Urothelium cell line (cell line): ENCODE measurements at regions not wholly inside any gene's neighbourhood (a gene's known extent, or its start where the extent isn't known, plus 50 kb on each side); places are given as distances from the start of the nearest gene placed in this dataset.

Experiments used
- DNase-seq: peaks from one replicate; pipeline ENCODE4 v3.0.0; 2011; ENCODE audit warnings: low spot score, mixed read lengths
- FAIRE-seq: peaks from 2 replicates; lab custom pipeline; 2011; peaks lifted over from hg19 to GRCh38; lab: Jason Lieb, UNC

DNA sequence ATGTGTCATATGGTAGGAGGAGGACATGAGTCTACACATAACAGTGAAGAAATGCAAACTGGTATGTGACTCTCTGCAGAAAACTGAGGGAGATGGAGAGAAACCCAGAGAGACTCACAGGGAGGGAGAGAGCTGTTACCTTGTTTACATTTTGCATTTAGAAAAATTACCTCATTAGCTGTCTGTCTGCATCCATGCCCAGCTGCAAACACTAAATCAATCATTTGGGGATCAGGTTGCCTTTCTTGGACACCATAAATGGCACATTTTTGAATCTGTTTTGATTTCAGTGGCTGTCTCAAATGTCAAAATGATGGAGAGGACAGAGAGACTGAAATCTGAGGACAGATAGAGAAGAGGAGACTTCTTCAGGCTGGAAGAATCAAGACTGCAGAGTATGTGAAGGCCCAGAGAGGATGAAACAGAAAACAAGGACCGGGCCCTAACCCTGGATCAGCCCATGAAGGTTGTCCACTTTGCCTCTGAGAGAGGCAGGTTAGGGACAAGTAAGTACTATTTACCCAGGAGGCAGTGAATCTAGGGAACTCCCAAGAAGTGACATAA is 92.2 kb downstream of the UNC5CL start:
- FAIRE-seq (no peak), DNase-seq (no peak)

DNA sequence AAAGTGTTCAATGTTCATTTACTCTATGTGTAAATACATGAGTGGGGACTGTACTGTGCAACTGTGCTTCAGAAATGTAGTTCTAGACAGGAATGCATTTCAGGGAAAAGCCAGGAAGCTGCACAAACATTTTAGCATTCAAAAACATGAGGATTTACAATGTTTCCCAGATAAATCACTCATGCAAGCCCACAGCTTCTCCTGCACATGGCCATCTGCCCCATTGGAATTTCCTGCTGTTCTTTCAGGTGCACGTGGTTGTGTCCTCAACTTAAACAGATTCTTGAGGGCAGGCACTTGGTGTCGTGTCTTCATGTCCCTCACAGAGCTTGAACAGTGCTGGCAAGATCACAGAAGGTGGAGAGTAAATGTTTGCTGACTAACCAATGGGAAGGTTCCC is 101.5 kb downstream of the UNC5CL start:
- DNase-seq: no peak
- no peak for FAIRE-seq

DNA sequence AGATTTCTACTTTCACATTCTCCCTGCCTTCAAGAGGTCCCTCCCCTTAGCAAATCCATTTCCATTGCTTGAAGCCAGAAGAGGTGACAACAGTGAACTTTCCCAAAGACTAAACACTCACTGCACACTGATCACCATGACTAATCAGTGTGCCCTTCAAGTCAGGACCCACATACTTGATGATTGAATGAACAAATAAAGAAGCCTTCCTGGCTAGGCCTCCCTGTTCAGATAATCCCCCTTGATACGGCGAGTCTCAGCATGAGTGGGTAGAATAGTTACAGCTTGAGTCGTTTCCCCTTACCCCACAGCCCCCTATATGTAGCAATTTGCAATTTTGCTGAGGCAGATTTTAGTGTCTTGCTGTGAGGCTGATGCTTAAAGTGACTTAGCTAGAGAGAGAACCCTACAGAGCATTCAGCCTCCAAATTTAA is 102.2 kb downstream of the UNC5CL start:
- no peak for FAIRE-seq
- DNase-seq: no peak

- no peak for FAIRE-seq
Observed at GRCh38 chr6:40933864-40934263, 105.2 kb downstream of the UNC5CL start.

DNA sequence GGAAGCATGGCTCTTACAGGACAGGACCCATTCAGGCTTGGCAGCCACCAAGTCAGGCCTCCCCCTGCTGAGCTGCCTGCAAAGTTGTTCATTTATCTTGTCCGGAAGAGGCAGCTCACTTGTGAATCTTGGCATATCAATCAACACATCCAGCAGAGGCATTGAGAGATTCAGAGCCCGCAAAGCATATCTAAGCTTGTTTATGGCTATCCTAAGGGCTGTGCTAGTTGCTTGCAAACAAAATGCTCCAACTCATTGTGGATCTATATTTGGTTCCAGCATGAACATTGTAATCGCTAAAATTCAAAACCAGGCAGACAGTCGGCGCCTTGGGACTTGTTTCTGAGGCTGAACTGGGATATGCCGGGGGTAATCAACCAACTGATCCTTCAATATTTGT is 106.1 kb downstream of the UNC5CL start:
- DNase-seq (no peak), FAIRE-seq (no peak)

More at GRCh38 chr6:40933864-40934263, 105.2 kb downstream of the UNC5CL start:
- no peak for DNase-seq

DNA sequence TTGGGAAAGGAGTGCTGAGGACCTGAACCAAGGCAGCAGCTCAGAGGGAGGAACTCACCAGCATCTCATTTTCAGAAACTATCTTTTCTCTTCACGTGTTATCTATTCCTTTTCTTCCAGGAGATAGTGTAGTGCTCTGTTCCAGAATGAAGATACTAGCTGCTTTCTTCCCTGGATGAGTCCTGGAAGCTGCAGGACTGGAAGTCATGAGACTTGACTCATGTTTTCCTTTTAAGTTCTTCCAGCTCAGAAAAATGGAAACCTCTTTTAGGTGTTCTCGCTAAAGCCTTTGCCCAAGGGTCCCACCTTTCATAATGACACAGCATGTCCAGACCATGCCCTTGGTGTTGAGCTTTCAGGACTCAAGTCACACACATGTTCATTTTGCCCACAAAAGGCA is 106.7 kb downstream of the UNC5CL start:
- no peak for FAIRE-seq
- no peak for DNase-seq

- no peak for FAIRE-seq
Observed at GRCh38 chr6:40931931-40932330, 107.1 kb downstream of the UNC5CL start.

DNA sequence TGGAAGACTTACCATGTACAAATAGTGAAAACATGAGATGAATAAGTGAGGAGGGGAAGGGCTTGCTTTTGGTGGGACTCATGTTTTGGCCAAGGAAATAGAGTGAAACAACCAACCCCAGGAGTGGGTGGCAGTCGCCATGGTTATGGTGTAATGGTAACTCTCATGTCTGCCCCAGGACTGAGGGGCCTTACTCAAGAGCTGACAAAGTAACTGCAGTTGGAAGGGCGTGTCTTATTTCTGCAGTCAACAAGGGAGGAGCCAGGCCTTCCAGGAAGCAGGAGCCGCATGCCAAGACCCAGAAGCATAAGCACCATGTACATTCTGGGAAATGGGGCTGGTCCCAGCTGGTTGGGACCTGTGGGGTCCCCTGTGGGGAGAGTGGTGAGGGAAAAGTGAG is 108.5 kb downstream of the UNC5CL start:
- FAIRE-seq (no peak), DNase-seq (no peak)

More at GRCh38 chr6:40931931-40932330, 107.1 kb downstream of the UNC5CL start:
- no peak for DNase-seq

GRCh38 chr6:40930045-40930444 is 109.0 kb downstream of the UNC5CL start:
- FAIRE-seq (no peak), DNase-seq (no peak)

GRCh38 chr6:40929176-40929575 is 109.8 kb downstream of the UNC5CL start:
- FAIRE-seq: no peak
- DNase-seq: no peak

DNA sequence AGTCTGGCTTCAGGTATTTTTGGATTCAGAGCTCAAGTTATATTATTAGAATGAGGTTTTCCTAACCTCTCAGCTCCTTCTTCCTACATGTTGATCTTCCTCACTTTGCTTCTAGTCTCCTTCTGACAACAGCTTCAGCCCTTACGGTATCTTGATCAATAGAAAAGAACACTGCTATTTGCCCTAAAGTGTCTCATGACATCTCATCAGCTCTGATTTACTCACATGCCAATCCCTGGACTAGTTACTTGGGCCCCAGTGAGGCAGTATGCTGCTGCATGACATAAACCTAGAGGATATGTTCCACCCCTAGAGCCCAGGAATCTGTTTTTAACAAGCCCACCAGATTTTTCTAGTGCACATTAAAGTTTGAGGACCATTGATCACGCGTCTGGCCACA is 110.3 kb downstream of the UNC5CL start:
- FAIRE-seq: no peak

GRCh38 chr6:40928307-40928706 is 110.7 kb downstream of the UNC5CL start:
- DNase-seq (no peak), FAIRE-seq (no peak)

More for the DNA sequence above, 110.3 kb downstream of the UNC5CL start:
- no peak for DNase-seq

GRCh38 chr6:40925341-40925740 is 113.7 kb downstream of the UNC5CL start:
- no peak for FAIRE-seq
- no peak for DNase-seq

DNA sequence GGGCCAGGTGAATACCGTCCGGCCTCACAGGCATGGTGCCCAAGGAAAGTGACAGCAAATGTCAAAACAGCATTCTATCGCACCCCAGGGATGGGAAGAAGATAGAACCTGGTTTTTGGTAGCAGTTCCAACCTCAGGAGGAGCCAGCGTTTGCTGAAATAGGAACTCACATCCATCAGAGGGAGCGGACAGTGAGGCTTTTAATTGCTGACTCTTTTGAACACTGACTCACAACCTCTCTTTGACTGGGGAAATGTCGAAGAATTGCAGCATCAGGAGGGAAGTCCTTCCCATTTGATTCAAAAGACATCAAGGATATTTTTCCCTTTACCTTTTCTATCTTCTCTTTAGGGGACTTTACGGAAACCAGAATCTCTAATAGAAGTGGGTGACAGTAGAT is 114.2 kb downstream of the UNC5CL start:
- no peak for DNase-seq

GRCh38 chr6:40923880-40924279 is 115.1 kb downstream of the UNC5CL start:
- DNase-seq (no peak), FAIRE-seq (no peak)

More for the DNA sequence above, 114.2 kb downstream of the UNC5CL start:
- FAIRE-seq: no peak

GRCh38 chr6:40923326-40923725 is 115.7 kb downstream of the UNC5CL start:
- FAIRE-seq: no peak
- no peak for DNase-seq

GRCh38 chr6:40922281-40922680 is 116.7 kb downstream of the UNC5CL start:
- no peak for DNase-seq
- no peak for FAIRE-seq

DNA sequence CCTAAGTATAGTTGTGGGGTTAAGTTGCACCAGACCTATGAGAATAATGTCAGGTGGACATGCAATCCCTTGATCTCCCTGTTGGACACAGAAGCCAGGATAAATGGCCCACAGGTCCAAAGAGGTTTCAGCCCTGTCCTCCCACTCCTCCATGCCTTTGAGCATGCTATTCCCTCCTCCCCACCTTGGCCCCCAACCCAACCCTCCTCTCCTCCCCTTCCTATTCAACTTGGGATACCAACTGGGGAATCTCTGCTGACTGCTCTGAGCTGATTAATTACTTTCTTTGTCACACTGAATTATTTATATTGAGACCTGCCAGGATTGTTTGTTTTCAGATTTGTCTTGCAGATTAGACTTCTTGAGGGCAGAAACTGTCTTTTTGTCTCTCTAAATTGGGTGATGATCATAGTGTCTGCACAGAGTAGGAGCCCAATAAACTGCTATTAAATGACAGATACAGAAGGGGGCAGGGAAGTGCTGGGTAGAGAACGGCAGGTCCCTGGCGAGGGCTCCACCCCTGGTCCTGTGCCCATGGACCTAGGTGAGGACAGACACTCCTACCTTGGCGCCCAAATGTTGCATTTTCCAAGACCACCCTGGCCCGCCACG is 120.9 kb downstream of the UNC5CL start:
- DNase-seq: no peak
- FAIRE-seq: no peak

- no peak for DNase-seq
- no peak for FAIRE-seq
Observed at GRCh38 chr6:40917603-40918002, 121.4 kb downstream of the UNC5CL start.

GRCh38 chr6:40916845-40917244 is 122.2 kb downstream of the UNC5CL start:
- DNase-seq: no peak
- FAIRE-seq: no peak

GRCh38 chr6:40915165-40915564 is 123.9 kb downstream of the UNC5CL start:
- FAIRE-seq: no peak

DNA sequence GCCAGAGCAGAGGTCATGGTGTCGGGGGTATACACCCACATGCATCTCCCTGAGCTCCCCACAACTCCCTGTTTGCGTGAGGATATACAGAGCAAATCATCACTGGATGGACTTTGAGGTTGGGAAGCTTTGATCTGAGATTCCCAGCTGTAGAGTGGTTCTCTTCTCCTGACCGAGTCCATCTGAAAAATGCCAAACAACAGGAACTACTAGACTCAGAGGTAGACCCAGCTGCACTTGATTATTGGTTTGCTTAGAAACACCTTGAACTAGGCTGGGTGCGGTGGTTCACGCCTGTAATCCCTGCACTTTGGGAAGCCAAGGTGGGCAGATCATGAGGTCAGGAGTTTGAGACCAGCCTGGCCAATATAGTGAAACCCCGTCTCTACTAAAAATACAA is 125.0 kb downstream of the UNC5CL start:
- DNase-seq (no peak), FAIRE-seq (no peak)

More at GRCh38 chr6:40915165-40915564, 123.9 kb downstream of the UNC5CL start:
- no peak for DNase-seq
